ENCODE measurements at regions not wholly inside any gene's neighbourhood (a gene's known extent, or its start where the extent isn't known, plus 50 kb on each side); places are given as distances from the start of the nearest gene placed in this dataset.

GRCh38 chr5:124408738-124409453 is 337.5 kb downstream of the ZNF608 start:
- 70 to 82% (median 80%) methylated on average over 10 of the region's 10 CpGs for WGBS, 5 donors
- no peaks in the 10 kb centered on the region for H3K4me1 ChIP-seq
- H3K27me3 ChIP-seq = no peaks in the 10 kb centered on the region
- no peaks in the 10 kb centered on the region for H3K9me3 ChIP-seq
- peak in 1 of 2 donors; percentile 46 for DNase-seq
- intact Hi-C loops (cut with DNase I; ENCODE audit: low total_unique reads) = no loop called here
- no peak overlapping the region for H3K4me3 ChIP-seq
- TF ChIP-seq POLR2A (IDR thresholded peaks at IDR 0.05) (no peak), EP300 (IDR thresholded peaks at IDR 0.05) (no peak), POLR2AphosphoS5 (IDR thresholded peaks at IDR 0.05) (no peak)
- TF ChIP-seq, protein P1, sequence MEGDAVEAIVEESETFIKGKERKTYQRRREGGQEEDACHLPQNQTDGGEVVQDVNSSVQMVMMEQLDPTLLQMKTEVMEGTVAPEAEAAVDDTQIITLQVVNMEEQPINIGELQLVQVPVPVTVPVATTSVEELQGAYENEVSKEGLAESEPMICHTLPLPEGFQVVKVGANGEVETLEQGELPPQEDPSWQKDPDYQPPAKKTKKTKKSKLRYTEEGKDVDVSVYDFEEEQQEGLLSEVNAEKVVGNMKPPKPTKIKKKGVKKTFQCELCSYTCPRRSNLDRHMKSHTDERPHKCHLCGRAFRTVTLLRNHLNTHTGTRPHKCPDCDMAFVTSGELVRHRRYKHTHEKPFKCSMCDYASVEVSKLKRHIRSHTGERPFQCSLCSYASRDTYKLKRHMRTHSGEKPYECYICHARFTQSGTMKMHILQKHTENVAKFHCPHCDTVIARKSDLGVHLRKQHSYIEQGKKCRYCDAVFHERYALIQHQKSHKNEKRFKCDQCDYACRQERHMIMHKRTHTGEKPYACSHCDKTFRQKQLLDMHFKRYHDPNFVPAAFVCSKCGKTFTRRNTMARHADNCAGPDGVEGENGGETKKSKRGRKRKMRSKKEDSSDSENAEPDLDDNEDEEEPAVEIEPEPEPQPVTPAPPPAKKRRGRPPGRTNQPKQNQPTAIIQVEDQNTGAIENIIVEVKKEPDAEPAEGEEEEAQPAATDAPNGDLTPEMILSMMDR (IDR thresholded peaks at IDR 0.05) = no peak
- H3K36me3 ChIP-seq = no peaks in the 10 kb centered on the region
- no peak overlapping the region for H3K27ac ChIP-seq

DNA sequence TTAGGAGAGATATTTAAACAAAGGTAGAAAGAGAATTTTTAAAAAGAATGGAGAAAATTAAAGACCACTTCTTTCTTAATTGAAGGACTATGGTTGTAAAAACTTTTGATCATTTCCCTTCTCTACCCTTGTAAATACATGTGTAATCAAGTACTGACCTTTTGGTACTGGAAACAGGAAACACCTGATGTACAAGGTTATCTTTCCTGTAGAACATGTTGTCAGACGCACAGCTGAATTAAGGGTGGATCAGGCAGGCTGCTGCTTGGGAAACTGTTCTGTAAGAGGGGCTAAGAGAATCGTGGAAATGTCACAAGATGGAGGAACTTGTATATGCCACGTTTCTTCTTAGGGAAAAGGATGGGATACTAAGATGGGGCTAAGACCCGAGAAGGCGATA is 341.6 kb downstream of the ZNF608 start:
- intact Hi-C loops (cut with DNase I; ENCODE audit: low total_unique reads) = no loop called here
- Histone ChIP-seq H3K27ac (no peak overlapping the region), H3K27me3 (no peaks in the 10 kb centered on the region), H3K9me3 (no peaks in the 10 kb centered on the region), H3K36me3 (no peaks in the 10 kb centered on the region), H3K4me1 (peaks cover 0 to 17% (median 4%) of the 10 kb centered on the region in 4 donors), H3K4me3 (no peak overlapping the region)
- WGBS, 5 donors = 83 to 91% (median 87%) methylated on average over 5 of the region's 5 CpGs
- DNase-seq = no peak
- no peak for TF ChIP-seq POLR2AphosphoS5 (IDR thresholded peaks at IDR 0.05)
- no peak for TF ChIP-seq POLR2A (IDR thresholded peaks at IDR 0.05)

DNA sequence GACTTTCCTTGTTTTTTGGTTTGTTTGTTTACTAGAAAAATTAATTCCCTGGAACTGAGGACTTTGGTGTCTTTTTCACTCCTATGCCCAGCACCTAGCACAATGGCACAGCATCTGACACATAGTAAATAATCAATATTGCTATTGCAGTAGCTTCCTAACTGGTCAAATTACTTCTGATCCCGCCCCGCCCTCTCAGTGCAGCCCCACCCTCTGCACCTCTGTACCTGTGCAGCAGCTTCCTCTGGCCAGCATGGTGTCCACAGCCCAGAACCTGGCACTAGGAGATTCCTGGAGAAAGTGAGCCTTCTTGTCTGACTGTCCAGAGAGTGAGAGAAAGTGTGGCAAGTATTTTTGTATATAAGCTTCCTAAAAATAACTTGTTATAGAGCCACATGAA is 343.2 kb downstream of the ZNF608 start:
- no peak for TF ChIP-seq POLR2A (IDR thresholded peaks at IDR 0.05)
- TF ChIP-seq, protein P1 (IDR thresholded peaks at IDR 0.05) = no peak
- TF ChIP-seq EP300 (IDR thresholded peaks at IDR 0.05) = no peak
- TF ChIP-seq POLR2AphosphoS5 (IDR thresholded peaks at IDR 0.05) = no peak
- Histone ChIP-seq H3K27me3 (no peaks in the 10 kb centered on the region), H3K4me3 (no peak overlapping the region), H3K4me1 (peaks cover 0 to 17% (median 4%) of the 10 kb centered on the region in 4 donors), H3K9me3 (no peaks in the 10 kb centered on the region), H3K36me3 (no peaks in the 10 kb centered on the region), H3K27ac (no peak overlapping the region)
- 90 to 96% (median 92%) methylated on average over 2 of the region's 2 CpGs for WGBS, 5 donors
- DNase-seq = no peak
- intact Hi-C loops (cut with DNase I; ENCODE audit: low total_unique reads) = no loop called here

- peak; percentile 36 to 52 for DNase-seq
- Histone ChIP-seq H3K4me1 (peaks cover 0 to 17% (median 4%) of the 10 kb centered on the region in 4 donors), H3K36me3 (no peaks in the 10 kb centered on the region), H3K27me3 (no peaks in the 10 kb centered on the region), H3K27ac (peak overlapping the region in 2 of 5 donors; percentile 29 to 30), H3K9me3 (no peaks in the 10 kb centered on the region), H3K4me3 (no peak overlapping the region)
- intact Hi-C loops (cut with DNase I; ENCODE audit: low total_unique reads) = no loop called here
- TF ChIP-seq POLR2A (IDR thresholded peaks at IDR 0.05) (no peak), POLR2AphosphoS5 (IDR thresholded peaks at IDR 0.05) (peak in 1 of 3 donors; percentile 26)
- 33 to 68% (median 57%) methylated on average over 3 of the region's 3 CpGs for WGBS, 5 donors
These were observed 344.3 kb downstream of the ZNF608 start for GRCh38 chr5:124402144-124402581.

DNA sequence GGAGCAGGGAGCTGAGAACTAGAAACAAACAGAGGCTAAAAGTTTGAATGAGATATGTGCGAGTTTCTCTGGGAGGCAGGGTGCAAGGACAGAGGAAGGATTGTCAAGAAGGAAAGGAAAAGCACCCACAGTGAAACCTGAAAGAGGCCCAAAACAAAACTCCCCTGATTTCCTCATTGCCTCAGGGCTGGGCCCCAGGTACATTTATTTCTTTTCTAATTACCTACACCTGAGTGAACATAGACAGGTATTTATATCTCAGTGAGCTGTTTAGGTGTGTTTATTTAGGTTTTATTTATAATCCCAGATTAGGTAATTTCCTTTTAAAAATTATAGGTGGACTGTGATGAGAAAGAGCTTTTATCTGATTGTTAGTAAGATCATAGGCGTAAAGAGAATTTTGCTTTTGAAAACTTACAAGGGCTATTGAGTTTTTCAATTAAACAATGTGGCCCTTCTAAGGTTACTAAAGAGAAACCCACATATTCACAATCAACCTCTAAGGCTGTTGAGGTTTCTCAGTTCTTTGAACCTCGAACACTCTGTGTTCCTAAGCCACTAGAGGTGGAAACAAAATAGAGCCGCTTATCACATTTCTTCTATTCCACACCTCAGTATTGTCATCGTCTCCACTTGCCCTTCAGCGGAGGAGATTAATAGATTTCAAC is 344.8 kb downstream of the ZNF608 start:
- 56 to 70% (median 61%) methylated on average over 6 of the region's 6 CpGs for WGBS, 5 donors
- intact Hi-C loops (cut with DNase I; ENCODE audit: low total_unique reads) = no loop called here
- no peak for TF ChIP-seq EP300 (IDR thresholded peaks at IDR 0.05)
- no peak for TF ChIP-seq POLR2AphosphoS5 (IDR thresholded peaks at IDR 0.05)
- no peak for TF ChIP-seq POLR2A (IDR thresholded peaks at IDR 0.05)
- TF ChIP-seq, protein P1 (IDR thresholded peaks at IDR 0.05) = no peak
- no peak for DNase-seq
- Histone ChIP-seq H3K9me3 (no peaks in the 10 kb centered on the region), H3K27me3 (no peaks in the 10 kb centered on the region), H3K4me1 (peaks cover 0 to 17% (median 4%) of the 10 kb centered on the region in 4 donors), H3K27ac (peak overlapping the region in 2 of 5 donors; percentile 29 to 30), H3K4me3 (no peak overlapping the region), H3K36me3 (no peaks in the 10 kb centered on the region)

Data from stomach (tissue), 8 donors.